ENCODE measurements at regions not wholly inside any gene's neighbourhood (a gene's known extent, or its start where the extent isn't known, plus 50 kb on each side); places are given as distances from the start of the nearest gene placed in this dataset.

GRCh38 chr2:122020377-122020776 is 264.9 kb downstream of the TSN start:
- Histone ChIP-seq H4K20me1 (ENCODE audit: low read depth) (no peaks in the 10 kb centered on the region), H3K79me2 (ENCODE audit: low read depth) (no peaks in the 10 kb centered on the region), H3K4me1 (peaks cover 5% of the 10 kb centered on the region), H3K9me3 (ENCODE audit: low read depth) (no peaks in the 10 kb centered on the region), H3K27ac (no peak overlapping the region), H3K9ac (no peak overlapping the region), H3K27me3 (no peaks in the 10 kb centered on the region), H3K4me3 (no peak overlapping the region), H3F3A (ENCODE audit: low read depth) (no peaks in the 10 kb centered on the region), H2AFZ (replicated peaks) (no peak overlapping the region), H3K36me3 (no peaks in the 10 kb centered on the region), H3K4me2 (no peak overlapping the region)
- Mint-ChIP-seq H3K27me3 (ENCODE audit: insufficient read depth, low read depth) (peaks cover 2% of the 10 kb centered on the region), H3K27ac (no peak overlapping the region), H3K36me3 (peaks cover 2% of the 10 kb centered on the region), H3K4me1 (peaks cover 13% of the 10 kb centered on the region), H3K4me3 (no peak overlapping the region), H3K9me3 (peaks cover 6% of the 10 kb centered on the region)
- TF ChIP-seq CTCF (IDR thresholded peaks at IDR 0.05) (no peak), EZH2phosphoT487 (IDR thresholded peaks at IDR 0.05) (no peak), EZH2 (IDR thresholded peaks at IDR 0.05) (no peak)
- DNase-seq (ENCODE audit: low spot score) = no peak

GRCh38 chr2:122021941-122022340 is 266.5 kb downstream of the TSN start:
- H3K9me3 ChIP-seq (ENCODE audit: low read depth) = no peaks in the 10 kb centered on the region
- peaks cover 4% of the 10 kb centered on the region for H3K9me3 Mint-ChIP-seq
- no peak overlapping the region for H3K4me2 ChIP-seq
- H3K4me1 ChIP-seq = peaks cover 5% of the 10 kb centered on the region
- no peak overlapping the region for H3K9ac ChIP-seq
- H3K27me3 Mint-ChIP-seq (ENCODE audit: insufficient read depth, low read depth) = peaks cover 2% of the 10 kb centered on the region
- H4K20me1 ChIP-seq (ENCODE audit: low read depth) = no peaks in the 10 kb centered on the region
- no peaks in the 10 kb centered on the region for H3K79me2 ChIP-seq (ENCODE audit: low read depth)
- H3K4me3 Mint-ChIP-seq = no peak overlapping the region
- H3K4me3 ChIP-seq = no peak overlapping the region
- no peaks in the 10 kb centered on the region for H3F3A ChIP-seq (ENCODE audit: low read depth)
- H3K27me3 ChIP-seq = no peaks in the 10 kb centered on the region
- no peak overlapping the region for H3K27ac Mint-ChIP-seq
- no peak for DNase-seq (ENCODE audit: low spot score)
- H3K36me3 Mint-ChIP-seq = no peaks in the 10 kb centered on the region
- TF ChIP-seq CTCF (IDR thresholded peaks at IDR 0.05) (no peak), EZH2phosphoT487 (IDR thresholded peaks at IDR 0.05) (no peak), EZH2 (IDR thresholded peaks at IDR 0.05) (no peak)
- no peak overlapping the region for H2AFZ ChIP-seq (replicated peaks)
- no peak overlapping the region for H3K27ac ChIP-seq
- H3K4me1 Mint-ChIP-seq = peaks cover 13% of the 10 kb centered on the region
- H3K36me3 ChIP-seq = no peaks in the 10 kb centered on the region

- Histone ChIP-seq H3K4me1 (peaks cover 5% of the 10 kb centered on the region), H3K4me2 (no peak overlapping the region), H3K9ac (no peak overlapping the region), H2AFZ (replicated peaks) (no peak overlapping the region), H3K9me3 (ENCODE audit: low read depth) (no peaks in the 10 kb centered on the region), H3F3A (ENCODE audit: low read depth) (no peaks in the 10 kb centered on the region), H3K27me3 (no peaks in the 10 kb centered on the region), H3K4me3 (no peak overlapping the region), H3K27ac (no peak overlapping the region), H4K20me1 (ENCODE audit: low read depth) (no peaks in the 10 kb centered on the region), H3K36me3 (no peaks in the 10 kb centered on the region), H3K79me2 (ENCODE audit: low read depth) (no peaks in the 10 kb centered on the region)
- TF ChIP-seq EZH2 (IDR thresholded peaks at IDR 0.05) (no peak), CTCF (IDR thresholded peaks at IDR 0.05) (no peak), EZH2phosphoT487 (IDR thresholded peaks at IDR 0.05) (no peak)
- peaks cover 2% of the 10 kb centered on the region for H3K27me3 Mint-ChIP-seq (ENCODE audit: insufficient read depth, low read depth)
- H3K27ac Mint-ChIP-seq = peak overlapping the region; percentile 18
- H3K9me3 Mint-ChIP-seq = peaks cover 4% of the 10 kb centered on the region
- H3K36me3 Mint-ChIP-seq = no peaks in the 10 kb centered on the region
- no peak for DNase-seq (ENCODE audit: low spot score)
- peaks cover 13% of the 10 kb centered on the region for H3K4me1 Mint-ChIP-seq
- H3K4me3 Mint-ChIP-seq = no peak overlapping the region
These were observed 267.1 kb downstream of the TSN start for GRCh38 chr2:122022531-122022930.

Measured in neural progenitor cell (in vitro differentiated cells).